ENCODE measurements at regions not wholly inside any gene's neighbourhood (a gene's known extent, or its start where the extent isn't known, plus 50 kb on each side); places are given as distances from the start of the nearest gene placed in this dataset.
A peak's percentile ranks its signal among the peaks of the same experiment; 100 is the strongest.

- DNase-seq (ENCODE audit: extremely low spot score), result peak; percentile 91
- H3K4me1 ChIP-seq, result peaks cover 0 to 15% (median 12%) of the 10 kb centered on the region in 4 donors
- H3K27me3 ChIP-seq, result no peaks in the 10 kb centered on the region
- H3K9me3 ChIP-seq, result no peaks in the 10 kb centered on the region
- H3K27ac ChIP-seq (replicated peaks in 1 of 4), result no peak overlapping the region
- TF ChIP-seq, protein P1, sequence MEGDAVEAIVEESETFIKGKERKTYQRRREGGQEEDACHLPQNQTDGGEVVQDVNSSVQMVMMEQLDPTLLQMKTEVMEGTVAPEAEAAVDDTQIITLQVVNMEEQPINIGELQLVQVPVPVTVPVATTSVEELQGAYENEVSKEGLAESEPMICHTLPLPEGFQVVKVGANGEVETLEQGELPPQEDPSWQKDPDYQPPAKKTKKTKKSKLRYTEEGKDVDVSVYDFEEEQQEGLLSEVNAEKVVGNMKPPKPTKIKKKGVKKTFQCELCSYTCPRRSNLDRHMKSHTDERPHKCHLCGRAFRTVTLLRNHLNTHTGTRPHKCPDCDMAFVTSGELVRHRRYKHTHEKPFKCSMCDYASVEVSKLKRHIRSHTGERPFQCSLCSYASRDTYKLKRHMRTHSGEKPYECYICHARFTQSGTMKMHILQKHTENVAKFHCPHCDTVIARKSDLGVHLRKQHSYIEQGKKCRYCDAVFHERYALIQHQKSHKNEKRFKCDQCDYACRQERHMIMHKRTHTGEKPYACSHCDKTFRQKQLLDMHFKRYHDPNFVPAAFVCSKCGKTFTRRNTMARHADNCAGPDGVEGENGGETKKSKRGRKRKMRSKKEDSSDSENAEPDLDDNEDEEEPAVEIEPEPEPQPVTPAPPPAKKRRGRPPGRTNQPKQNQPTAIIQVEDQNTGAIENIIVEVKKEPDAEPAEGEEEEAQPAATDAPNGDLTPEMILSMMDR (IDR thresholded peaks at IDR 0.05), result no peak
- no peak for TF ChIP-seq POLR2A (IDR thresholded peaks at IDR 0.05; ENCODE audit: low read depth)
- TF ChIP-seq EP300 (IDR thresholded peaks at IDR 0.05), result no peak
- TF ChIP-seq POLR2AphosphoS5 (IDR thresholded peaks at IDR 0.05), result no peak
- H3K36me3 ChIP-seq, result no peaks in the 10 kb centered on the region
- H3K4me3 ChIP-seq, result no peak overlapping the region
- intact Hi-C loops (cut with DNase I), result no loop called here
- 17% methylated on average over 5 of the region's 5 CpGs for WGBS
Observed at GRCh38 chr16:65786916-65787315, 579.6 kb upstream of the CDH5 start.

DNA sequence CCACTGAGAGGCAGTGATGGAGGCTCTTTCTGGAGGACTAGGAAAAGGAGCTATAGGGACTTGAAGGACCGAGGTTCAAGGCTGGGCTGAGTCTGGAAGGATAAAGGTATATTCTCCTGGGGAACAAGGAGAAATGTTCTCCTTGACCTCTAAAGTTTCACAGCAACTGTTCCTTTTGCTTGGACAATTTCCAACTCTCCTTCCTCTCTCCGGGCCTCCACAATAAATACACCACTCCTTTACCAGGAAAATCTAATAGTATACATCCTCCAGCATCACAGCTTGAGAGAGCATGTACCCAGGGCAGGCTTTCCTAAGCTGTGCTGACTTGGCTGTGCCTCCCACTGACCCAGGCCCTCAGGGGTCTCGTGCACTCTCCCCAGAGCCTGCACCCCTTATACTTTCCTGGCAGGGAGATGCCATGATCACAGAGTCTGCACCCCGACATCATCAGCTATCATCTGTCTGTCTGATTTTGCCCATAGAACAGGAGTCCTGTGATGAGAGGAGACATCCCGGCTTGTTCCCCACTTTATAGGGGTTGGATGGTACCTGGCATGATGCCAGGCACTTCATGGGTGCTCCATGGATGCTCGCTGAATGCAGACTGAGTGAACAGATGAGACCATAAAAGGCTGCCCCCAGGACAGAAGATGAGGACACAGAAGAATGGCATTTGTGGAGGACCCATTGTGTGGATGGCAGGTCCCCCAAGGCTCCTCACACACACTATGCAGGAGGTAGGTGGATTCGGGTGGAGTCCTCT lies 582.6 kb upstream of the CDH5 start:
- H3K9me3 ChIP-seq, result no peaks in the 10 kb centered on the region
- WGBS, result 70% methylated on average over 7 of the region's 7 CpGs

DNA sequence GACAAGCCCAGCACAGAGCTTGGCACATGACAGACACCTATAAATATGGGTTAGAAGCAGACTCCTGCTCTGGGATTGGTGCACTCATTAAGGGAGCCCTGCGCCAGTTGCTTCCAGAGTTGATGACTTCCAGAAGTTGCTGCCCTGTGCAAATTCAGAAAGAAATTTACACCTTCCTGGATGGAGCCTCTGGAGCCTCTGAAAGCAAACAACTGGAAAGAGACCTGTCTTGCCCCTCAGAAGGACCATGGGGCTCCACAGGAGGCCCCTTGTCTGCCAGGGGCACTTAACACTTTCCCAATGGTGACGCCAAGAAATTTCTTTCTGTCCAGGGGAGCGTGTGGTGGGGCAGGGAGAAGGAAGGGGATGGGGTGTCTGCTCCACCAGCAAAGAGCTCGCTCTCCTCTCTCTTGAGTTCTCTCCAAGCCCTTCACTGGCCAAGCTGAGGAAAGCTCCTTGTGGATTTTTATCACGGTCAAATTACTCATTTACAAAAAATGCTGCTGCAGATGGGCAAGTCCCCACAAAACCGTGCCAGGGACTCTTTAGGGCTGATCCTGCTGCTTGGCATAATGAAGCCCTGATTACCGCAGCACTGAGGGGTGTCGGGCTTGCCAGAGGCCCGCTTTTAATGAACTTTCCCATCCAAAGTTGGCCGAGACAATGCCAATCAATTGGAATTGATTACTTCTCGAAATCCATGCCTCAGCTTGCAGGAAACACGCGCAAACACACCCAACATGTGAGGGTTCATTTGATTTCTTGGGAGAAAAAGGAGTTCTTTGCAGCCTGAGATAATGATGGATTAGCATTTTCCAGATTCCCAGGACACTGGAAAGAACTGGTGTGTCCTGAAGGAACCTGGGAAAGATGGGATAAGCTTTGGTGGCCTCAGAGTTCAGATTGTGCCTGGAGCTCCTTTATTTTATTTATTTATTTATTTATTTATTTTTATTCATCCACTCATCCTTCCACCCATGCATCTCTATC lies 583.6 kb upstream of the CDH5 start:
- Histone ChIP-seq H3K4me3 (no peak overlapping the region), H3K9me3 (no peaks in the 10 kb centered on the region), H3K36me3 (no peaks in the 10 kb centered on the region), H3K4me1 (peaks cover 0 to 15% (median 12%) of the 10 kb centered on the region in 4 donors), H3K27me3 (no peaks in the 10 kb centered on the region), H3K27ac (replicated peaks in 1 of 4) (no peak overlapping the region)
- TF ChIP-seq, protein P1 (IDR thresholded peaks at IDR 0.05), result no peak
- TF ChIP-seq POLR2AphosphoS5 (IDR thresholded peaks at IDR 0.05) (no peak), POLR2A (IDR thresholded peaks at IDR 0.05; ENCODE audit: low read depth) (no peak), EP300 (IDR thresholded peaks at IDR 0.05) (no peak)
- DNase-seq (ENCODE audit: extremely low spot score), result no peak
- WGBS, result 85% methylated on average over 8 of the region's 13 CpGs
- intact Hi-C loops (cut with DNase I), result no loop called here

More for the DNA sequence above, 582.6 kb upstream of the CDH5 start:
- Histone ChIP-seq H3K27me3 (no peaks in the 10 kb centered on the region), H3K27ac (replicated peaks in 1 of 4) (no peak overlapping the region), H3K36me3 (no peaks in the 10 kb centered on the region), H3K4me1 (peaks cover 0 to 15% (median 12%) of the 10 kb centered on the region in 4 donors), H3K4me3 (no peak overlapping the region)
- intact Hi-C loops (cut with DNase I), result no loop called here
- no peak for TF ChIP-seq EP300 (IDR thresholded peaks at IDR 0.05)
- no peak for TF ChIP-seq POLR2A (IDR thresholded peaks at IDR 0.05; ENCODE audit: low read depth)
- no peak for TF ChIP-seq POLR2AphosphoS5 (IDR thresholded peaks at IDR 0.05)
- TF ChIP-seq, protein P1 (IDR thresholded peaks at IDR 0.05), result no peak
- no peak for DNase-seq (ENCODE audit: extremely low spot score)

DNA sequence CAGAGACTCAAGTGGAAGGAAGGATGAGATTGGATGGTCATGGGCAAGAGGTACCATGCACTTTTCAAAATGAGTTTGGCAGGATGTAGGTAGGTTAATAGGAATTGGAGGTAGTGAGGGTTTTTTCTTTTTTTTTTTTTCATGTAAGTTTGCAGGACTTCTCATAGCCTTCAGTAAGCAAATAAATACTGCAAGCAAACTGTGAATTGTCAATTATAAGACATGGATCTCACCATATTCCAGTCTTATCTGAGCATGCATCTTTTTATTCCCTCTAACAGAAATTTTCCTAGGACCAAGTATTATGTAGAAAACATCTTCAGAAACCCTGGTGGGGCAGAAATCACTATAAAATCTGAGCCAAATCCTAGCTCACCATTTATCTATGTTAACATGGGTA lies 584.6 kb upstream of the CDH5 start:
- Histone ChIP-seq H3K27ac (replicated peaks in 1 of 4) (no peak overlapping the region), H3K36me3 (no peaks in the 10 kb centered on the region), H3K27me3 (no peaks in the 10 kb centered on the region), H3K9me3 (peaks cover 0 to 7% (median 2%) of the 10 kb centered on the region in 4 donors), H3K4me3 (no peak overlapping the region), H3K4me1 (peaks cover 0 to 15% (median 9%) of the 10 kb centered on the region in 4 donors)
- intact Hi-C loops (cut with DNase I), result no loop called here
- DNase-seq (ENCODE audit: extremely low spot score), result no peak
- no peak for TF ChIP-seq EP300 (IDR thresholded peaks at IDR 0.05)
- TF ChIP-seq POLR2AphosphoS5 (IDR thresholded peaks at IDR 0.05), result no peak
- TF ChIP-seq, protein P1 (IDR thresholded peaks at IDR 0.05), result no peak
- no peak for TF ChIP-seq POLR2A (IDR thresholded peaks at IDR 0.05; ENCODE audit: low read depth)
